Esophagus muscularis mucosa (tissue), 4 donors: ENCODE measurements at regions not wholly inside any gene's neighbourhood (a gene's known extent, or its start where the extent isn't known, plus 50 kb on each side); places are given as distances from the start of the nearest gene placed in this dataset.

Source experiments
- DNase-seq: peaks from one replicate; pipeline ENCODE4 v3.0.0-alpha.2; 2017; ENCODE audit errors: extremely low spot score
- H3K27ac ChIP-seq, 4 donors: fragments of 200-600 bp; sonication (generic); replicated peaks in 1 of 4; 1 replicate in 3 of 4; 2 replicates in 1 of 4; pipeline ENCODE4 v1.5.1; 2016 to 2019; ENCODE audit warnings: mild to moderate bottlenecking in 1 of 4
- H3K27me3 ChIP-seq, 4 donors: fragments of 200-600 bp; sonication (generic); one replicate each; pipeline versions ENCODE4 v1.5.1 to v1.6.0; 2016 to 2019
- H3K36me3 ChIP-seq, 4 donors: fragments of 200-600 bp; sonication (generic); one replicate each; pipeline ENCODE4 v1.5.1; 2016 to 2019
- H3K4me1 ChIP-seq, 4 donors: fragments of 200-600 bp; sonication (generic); one replicate each; pipeline ENCODE4 v1.5.1; 2016 to 2019
- H3K4me3 ChIP-seq, 4 donors: fragments of 200-600 bp; sonication (generic); 1 replicate in 2 of 4; 2 replicates in 2 of 4; pipeline ENCODE4 v1.5.1; 2016 to 2019; ENCODE audit warnings: mild to moderate bottlenecking in 4 of 4, moderate library complexity in 1 of 4
- H3K9me3 ChIP-seq, 4 donors: fragments of 200-600 bp; sonication (generic); 1 replicate in 3 of 4; 2 replicates in 1 of 4; pipeline ENCODE4 v1.5.1; 2016 to 2019
- CTCF ChIP-seq, 3 experiments: fragments of 200-600 bp in 2 of 3; fragments of 450-650 bp in 1 of 3; sonication (generic) in 2 of 3; IDR thresholded peaks; one replicate each; pipeline ENCODE4 v1.5.1; 2017 to 2019; ENCODE audit warnings: antibody characterized with exemption in 3 of 3, mild to moderate bottlenecking in 2 of 3, moderate library complexity in 1 of 3
- EP300 ChIP-seq: sonication (generic); formaldehyde crosslinking; IDR thresholded peaks from one replicate; pipeline ENCODE4 v1.6.1; 2017; ENCODE audit warnings: antibody characterized with exemption
- POLR2A ChIP-seq: fragments of 450-650 bp; IDR thresholded peaks from one replicate; pipeline ENCODE4 v1.6.1; 2017; ENCODE audit warnings: antibody characterized with exemption, moderate library complexity, mild to moderate bottlenecking, low read depth
- POLR2AphosphoS5 ChIP-seq, 2 donors: sonication (generic); formaldehyde crosslinking; IDR thresholded peaks; one replicate each; pipeline ENCODE4 v1.6.1; 2017; ENCODE audit warnings: antibody characterized with exemption in 2 of 2
- WGBS: methylation state at CpG from one replicate; pipeline ENCODE4 v1.1.5; 2018; 5-methylcytosine and 5-hydroxymethylcytosine counted together
- intact Hi-C: fragments of 100-400 bp; cut with DNase I; formaldehyde crosslinking; loops from one replicate; pipeline ENCODE4 v1.15.1; 2023

- H3K27ac ChIP-seq = no peak overlapping the region
- 81% methylated on average over 1 of the region's 1 CpG for WGBS
- H3K9me3 ChIP-seq = no peaks in the 10 kb centered on the region
- no peak for DNase-seq
- intact Hi-C loops = no loop called here
- no peak for TF ChIP-seq POLR2AphosphoS5 (IDR thresholded peaks at IDR 0.05)
- no peak for TF ChIP-seq EP300
- no peak for TF ChIP-seq CTCF (IDR thresholded peaks at IDR 0.05)
- no peak for TF ChIP-seq POLR2A
- no peak overlapping the region for H3K4me3 ChIP-seq
- no peaks in the 10 kb centered on the region for H3K4me1 ChIP-seq
- H3K27me3 ChIP-seq = no peaks in the 10 kb centered on the region
- no peaks in the 10 kb centered on the region for H3K36me3 ChIP-seq
These were observed 189.7 kb upstream of the STT3B start for GRCh38 chr3:31343075-31343474.

GRCh38 chr3:31345581-31345980 is 187.1 kb upstream of the STT3B start:
- WGBS = 75% methylated on average over 2 of the region's 2 CpGs
- no peak for DNase-seq
- no peak overlapping the region for H3K4me3 ChIP-seq
- H3K4me1 ChIP-seq = no peaks in the 10 kb centered on the region
- H3K27ac ChIP-seq = no peak overlapping the region
- no peaks in the 10 kb centered on the region for H3K9me3 ChIP-seq
- intact Hi-C loops = no loop called here
- no peaks in the 10 kb centered on the region for H3K27me3 ChIP-seq
- no peaks in the 10 kb centered on the region for H3K36me3 ChIP-seq
- TF ChIP-seq POLR2AphosphoS5 (IDR thresholded peaks at IDR 0.05) (no peak), POLR2A (no peak)

GRCh38 chr3:31346542-31346979 is 186.2 kb upstream of the STT3B start:
- Histone ChIP-seq H3K4me1 (no peaks in the 10 kb centered on the region), H3K36me3 (no peaks in the 10 kb centered on the region), H3K4me3 (no peak overlapping the region), H3K9me3 (no peaks in the 10 kb centered on the region), H3K27ac (no peak overlapping the region), H3K27me3 (no peaks in the 10 kb centered on the region)
- no peak for DNase-seq
- no peak for TF ChIP-seq EP300
- no peak for TF ChIP-seq POLR2A
- no peak for TF ChIP-seq POLR2AphosphoS5 (IDR thresholded peaks at IDR 0.05)
- no peak for TF ChIP-seq CTCF (IDR thresholded peaks at IDR 0.05)
- WGBS = 96% methylated on average over 4 of the region's 5 CpGs
- intact Hi-C loops = no loop called here

GRCh38 chr3:31349001-31349748 is 183.6 kb upstream of the STT3B start:
- Histone ChIP-seq H3K9me3 (no peaks in the 10 kb centered on the region), H3K27ac (no peak overlapping the region), H3K36me3 (no peaks in the 10 kb centered on the region), H3K4me3 (no peak overlapping the region), H3K27me3 (no peaks in the 10 kb centered on the region), H3K4me1 (no peaks in the 10 kb centered on the region)
- DNase-seq = no peak
- intact Hi-C loops = no loop called here
- TF ChIP-seq CTCF (IDR thresholded peaks at IDR 0.05) (no peak), EP300 (no peak), POLR2A (no peak), POLR2AphosphoS5 (IDR thresholded peaks at IDR 0.05) (no peak)
- WGBS = 97% methylated on average over 1 of the region's 1 CpG

GRCh38 chr3:31350307-31350706 is 182.4 kb upstream of the STT3B start:
- intact Hi-C loops = no loop called here
- WGBS = 70% methylated on average over 2 of the region's 2 CpGs
- DNase-seq = no peak
- H3K36me3 ChIP-seq = no peaks in the 10 kb centered on the region
- H3K27me3 ChIP-seq = no peaks in the 10 kb centered on the region
- H3K9me3 ChIP-seq = no peaks in the 10 kb centered on the region
- no peaks in the 10 kb centered on the region for H3K4me1 ChIP-seq
- H3K4me3 ChIP-seq = no peak overlapping the region
- TF ChIP-seq POLR2A = no peak
- TF ChIP-seq CTCF (IDR thresholded peaks at IDR 0.05) = no peak
- no peak for TF ChIP-seq EP300
- no peak for TF ChIP-seq POLR2AphosphoS5 (IDR thresholded peaks at IDR 0.05)
- H3K27ac ChIP-seq = no peak overlapping the region
